A549 (cell line): ENCODE measurements at regions not wholly inside any gene's neighbourhood (a gene's known extent, or its start where the extent isn't known, plus 50 kb on each side); places are given as distances from the start of the nearest gene placed in this dataset.

Source experiments
- ATAC-seq, 2 experiments: fragments of 200-7000 bp in 1 of 2; fragments of >200 bp in 1 of 2; cut with Nextera tagmentation in 1 of 2; cut with Tn5 transposase in 1 of 2; 3 replicates each; pipeline versions ENCODE4 v1.8.0 to v1.9.1; 2018 to 2020; ENCODE audit warnings: mild to moderate bottlenecking in 1 of 2, moderate library complexity in 1 of 2
- CTCF ChIA-PET: fragments of 300-600 bp; sonication (Branson Sonifier 250); formaldehyde crosslinking; extraction: SDS; loops from one replicate; lab custom pipeline; 2021; ENCODE audit warnings: antibody characterized with exemption, inconsistent platforms; lab: Yijun Ruan, JAX
- POLR2A ChIA-PET: fragments of 350-600 bp; formaldehyde crosslinking; extraction: SDS; loops from one replicate; lab custom pipeline; 2021; ENCODE audit warnings: antibody characterized with exemption, inconsistent platforms; lab: Yijun Ruan, JAX
- DNase-seq, 2 experiments: peaks; one replicate each; pipeline versions ENCODE4 v3.0.0 to v3.0.0-alpha.2; 2011 to 2016; ENCODE audit warnings: low read depth in 1 of 2, low spot score in 1 of 2
- FAIRE-seq: peaks from 2 replicates; lab custom pipeline; 2011; peaks lifted over from hg19 to GRCh38; lab: Jason Lieb, UNC
- H3K27ac ChIP-seq, 2 experiments: fragments of >200 bp; sonication (Bioruptor Twin); formaldehyde crosslinking; 3 replicates each; pipeline ENCODE4 v1.5.1; 2016 to 2017
- H3K4me1 ChIP-seq: fragments of >200 bp; sonication (Bioruptor Twin); formaldehyde crosslinking; 3 replicates; pipeline ENCODE4 v1.6.1; 2016
- H3K4me2 ChIP-seq: fragments of >200 bp; sonication (Bioruptor Twin); formaldehyde crosslinking; 3 replicates; pipeline ENCODE4 v1.6.1; 2016
- H3K4me3 ChIP-seq: fragments of >200 bp; sonication (Bioruptor Twin); formaldehyde crosslinking; 3 replicates; pipeline ENCODE4 v1.5.1; 2016
- H3K9me3 ChIP-seq: fragments of >200 bp; sonication (Bioruptor Twin); formaldehyde crosslinking; 3 replicates; pipeline ENCODE4 v1.6.1; 2016
- BHLHE40 ChIP-seq: IDR thresholded peaks from 2 replicates; pipeline ENCODE4 v1.6.1; 2012; ENCODE audit warnings: low read depth, low read length, inconsistent platforms
- CEBPB ChIP-seq, 2 experiments: fragments of >200 bp in 1 of 2; sonication (Bioruptor Twin) in 1 of 2; formaldehyde crosslinking in 1 of 2; IDR thresholded peaks; 2 replicates each; pipeline ENCODE4 v1.6.1; 2012 to 2016
- CHD2 ChIP-seq: fragments of 150-350 bp; IDR thresholded peaks from 2 replicates; pipeline ENCODE4 v1.6.1; 2014; ENCODE audit warnings: low read length; ENCODE audit not compliant: partially characterized antibody
- CHD4 ChIP-seq: fragments of 200-600 bp; sonication (generic); IDR thresholded peaks from 2 replicates; pipeline ENCODE4 v1.6.1; 2016; ENCODE audit warnings: antibody characterized with exemption, mild to moderate bottlenecking, borderline replicate concordance
- E2F6 ChIP-seq: IDR thresholded peaks from 2 replicates; pipeline ENCODE4 v1.6.1; 2012; ENCODE audit warnings: low read depth, borderline replicate concordance
- ELK1 ChIP-seq: fragments of 150-350 bp; IDR thresholded peaks from 2 replicates; pipeline ENCODE4 v1.6.1; 2014; ENCODE audit warnings: low read depth, mild to moderate bottlenecking, low read length
- EP300 ChIP-seq, 2 experiments: fragments of >200 bp; sonication (Bioruptor Twin); formaldehyde crosslinking; IDR thresholded peaks; 2 replicates in 1 of 2; 3 replicates in 1 of 2; pipeline ENCODE4 v1.6.1; 2016 to 2017
- ESRRA ChIP-seq: fragments of 150-350 bp; IDR thresholded peaks from 2 replicates; pipeline ENCODE4 v1.6.1; 2014; ENCODE audit warnings: mild to moderate bottlenecking, low read length, borderline replicate concordance
- FOSL2 ChIP-seq, 2 experiments: fragments of 450-650 bp in 1 of 2; fragments of >200 bp in 1 of 2; sonication (Bioruptor Twin) in 1 of 2; formaldehyde crosslinking; IDR thresholded peaks; 2 replicates each; pipeline versions ENCODE4 v1.5.0 to v1.6.1; 2016 to 2020; ENCODE audit warnings: mild to moderate bottlenecking in 1 of 2, moderate library complexity in 1 of 2
- GATA3 ChIP-seq: IDR thresholded peaks from 2 replicates; pipeline ENCODE4 v1.6.1; 2012; ENCODE audit warnings: borderline replicate concordance
- HOXB13 ChIP-seq: fragments of 250-450 bp; sonication (Bioruptor Pico); IDR thresholded peaks from 2 replicates; pipeline ENCODE4 v1.5.0; 2020; ENCODE audit warnings: low read depth, mild to moderate bottlenecking, moderate library complexity
- JUN ChIP-seq, 2 experiments: fragments of >200 bp; sonication (Bioruptor Twin); formaldehyde crosslinking; IDR thresholded peaks; 2 replicates in 1 of 2; 3 replicates in 1 of 2; pipeline ENCODE4 v1.6.1; 2016 to 2017
- JUNB ChIP-seq: fragments of >200 bp; sonication (Bioruptor Twin); formaldehyde crosslinking; IDR thresholded peaks from 2 replicates; pipeline ENCODE4 v1.6.1; 2016
- KDM1A ChIP-seq: fragments of 200-600 bp; sonication (generic); IDR thresholded peaks from 2 replicates; pipeline ENCODE4 v1.6.1; 2016; ENCODE audit warnings: low read depth, mild to moderate bottlenecking
- MAFK ChIP-seq: fragments of 450-650 bp; IDR thresholded peaks from 2 replicates; pipeline ENCODE4 v1.6.1; 2014; ENCODE audit not compliant: partially characterized antibody
- NFE2L2 ChIP-seq: fragments of 150-350 bp; conservative IDR thresholded peaks from 2 replicates; pipeline ENCODE4 v1.6.1; 2014; ENCODE audit warnings: low read length
- NR3C1 ChIP-seq: fragments of >200 bp; sonication (Bioruptor Twin); formaldehyde crosslinking; IDR thresholded peaks from 3 replicates; pipeline ENCODE4 v1.6.1; 2017
- POLR2AphosphoS2 ChIP-seq: conservative IDR thresholded peaks from 2 replicates; pipeline ENCODE4 v1.6.1; 2012; ENCODE audit warnings: low read length, improper control_type of control experiment, inconsistent platforms
- RARB ChIP-seq: fragments of 250-450 bp; sonication (Bioruptor Pico); IDR thresholded peaks from 2 replicates; pipeline ENCODE4 v1.8.0; 2021; ENCODE audit warnings: mild to moderate bottlenecking, moderate library complexity
- REST ChIP-seq: fragments of 200-600 bp; sonication (generic); IDR thresholded peaks from 2 replicates; pipeline ENCODE4 v1.6.1; 2016; ENCODE audit warnings: antibody characterized with exemption, mild to moderate bottlenecking, moderate library complexity
- RFX5 ChIP-seq: fragments of 450-650 bp; IDR thresholded peaks from 2 replicates; pipeline ENCODE4 v1.7.1; 2014; ENCODE audit warnings: antibody characterized with exemption, mild to moderate bottlenecking, moderate library complexity
- RNF2 ChIP-seq: fragments of 200-600 bp; sonication (generic); IDR thresholded peaks from 2 replicates; pipeline ENCODE4 v1.6.1; 2016; ENCODE audit warnings: low read depth, mild to moderate bottlenecking, antibody characterized with exemption, moderate library complexity, borderline replicate concordance
- SREBF2 ChIP-seq: fragments of 450-650 bp; IDR thresholded peaks from 2 replicates; pipeline ENCODE4 v1.6.1; 2014; ENCODE audit warnings: mild to moderate bottlenecking, moderate library complexity
- ZNF302 ChIP-seq: fragments of 250-450 bp; sonication (Bioruptor Pico); IDR thresholded peaks from 2 replicates; pipeline ENCODE4 v1.9.0; 2021; ENCODE audit warnings: inconsistent platforms, mild to moderate bottlenecking, moderate library complexity
- WGBS: methylation state at CpG from one replicate; pipeline ENCODE4 v1.1.6; 2017; ENCODE audit errors: missing lambda C conversion rate; 5-methylcytosine and 5-hydroxymethylcytosine counted together
- TF ChIP-seq, protein P1 (sequence below): fragments of >200 bp; sonication (Bioruptor Twin); formaldehyde crosslinking; IDR thresholded peaks from 2 replicates; pipeline ENCODE4 v1.6.1; 2016

GRCh38 chr11:112377946-112378345 is 117.3 kb upstream of the PLET1 start (continued):
- TF ChIP-seq REST (no peak), NR3C1 (no peak)
- TF ChIP-seq, all 56 proteins: peak for 0

GRCh38 chr11:112380464-112380863 is 119.8 kb upstream of the PLET1 start:
- Histone ChIP-seq H3K4me1 (no peaks in the 10 kb centered on the region), H3K4me3 (no peak overlapping the region), H3K4me2 (no peak overlapping the region), H3K9me3 (no peaks in the 10 kb centered on the region), H3K27ac (no peak overlapping the region)
- no peak for FAIRE-seq
- 81% methylated on average over 9 of the region's 9 CpGs for WGBS
- no peak for ATAC-seq
- POLR2A ChIA-PET = no interaction called here
- no peak for TF ChIP-seq BHLHE40
- no peak for TF ChIP-seq JUN (IDR thresholded peaks at IDR 0.05)
- TF ChIP-seq HOXB13 = no peak
- TF ChIP-seq EP300 (IDR thresholded peaks at IDR 0.05) = no peak
- no peak for TF ChIP-seq CHD4
- TF ChIP-seq RFX5 = no peak
- TF ChIP-seq RNF2 = no peak
- no peak for TF ChIP-seq ELK1
- TF ChIP-seq CHD2 = no peak
- TF ChIP-seq E2F6 = no peak
- no peak for TF ChIP-seq SREBF2
- no peak for TF ChIP-seq NFE2L2
- TF ChIP-seq NR3C1 = no peak
- no peak for TF ChIP-seq FOSL2 (IDR thresholded peaks at IDR 0.05)
- TF ChIP-seq FOSL2 (CRISPR knock-in tag; IDR thresholded peaks at IDR 0.05) = no peak
- TF ChIP-seq CEBPB (IDR thresholded peaks at IDR 0.05) = no peak
- no peak for TF ChIP-seq GATA3
- TF ChIP-seq, protein P1, sequence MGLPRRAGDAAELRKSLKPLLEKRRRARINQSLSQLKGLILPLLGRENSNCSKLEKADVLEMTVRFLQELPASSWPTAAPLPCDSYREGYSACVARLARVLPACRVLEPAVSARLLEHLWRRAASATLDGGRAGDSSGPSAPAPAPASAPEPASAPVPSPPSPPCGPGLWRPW = no peak
- TF ChIP-seq RARB = no peak
- no peak for TF ChIP-seq JUNB
- TF ChIP-seq ESRRA = no peak
- CTCF ChIA-PET = no interaction called here
- no peak for DNase-seq

DNA sequence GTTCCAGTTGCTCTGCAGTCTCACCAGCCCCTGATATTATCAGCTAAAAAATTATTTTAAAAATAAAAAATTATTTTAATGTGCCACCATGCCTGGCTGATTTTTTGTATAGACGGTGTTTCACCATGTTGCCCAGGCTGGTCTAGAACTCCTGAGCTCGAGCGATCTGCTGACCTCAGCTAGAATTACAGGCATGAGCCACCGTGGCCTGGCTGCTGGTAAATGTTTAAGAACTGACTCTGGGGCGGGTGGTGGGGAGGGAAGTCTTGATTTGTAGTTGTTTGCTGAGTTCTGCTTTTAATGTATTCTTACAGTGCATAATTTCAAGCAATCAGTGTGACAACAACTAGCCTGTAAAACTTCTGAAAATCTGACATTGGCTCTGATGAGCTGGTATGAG is 120.9 kb upstream of the PLET1 start:
- no peaks in the 10 kb centered on the region for H3K9me3 ChIP-seq
- TF ChIP-seq ZNF302 (CRISPR knock-in tag) = no peak
- no peak for TF ChIP-seq POLR2AphosphoS2
- TF ChIP-seq KDM1A = no peak
- peak; percentile 4 for TF ChIP-seq MAFK
- ATAC-seq = no peak
- FAIRE-seq = no peak
- CTCF ChIA-PET = interaction anchor here (1.1 kb wide), 1 partner anchor 16 kb away, joined by 3 read pairs; no protein-coding TSS in a partner anchor
- POLR2A ChIA-PET = no interaction called here
- no peaks in the 10 kb centered on the region for H3K4me1 ChIP-seq
- WGBS = 29% methylated on average over 5 of the region's 5 CpGs
- H3K27ac ChIP-seq = no peak overlapping the region
- H3K4me3 ChIP-seq = no peak overlapping the region
- no peak overlapping the region for H3K4me2 ChIP-seq
- DNase-seq = no peak
